K562 (cell line): ENCODE measurements at regions not wholly inside any gene's neighbourhood (a gene's known extent, or its start where the extent isn't known, plus 50 kb on each side); places are given as distances from the start of the nearest gene placed in this dataset.

Source experiments
- ATAC-seq: fragments of 200-7000 bp; cut with Tn5 transposase; 3 replicates; pipeline ENCODE4 v1.9.1; 2020; ENCODE audit warnings: moderate library complexity
- BruUV-seq: library from RNA; stranded (reverse); fragments of 400-500 nt; replicated peaks from 2 replicates; lab custom pipeline; 2021; lab: Mats Ljungman, UMichigan
- CTCF ChIA-PET: fragments of 300-600 bp; formaldehyde crosslinking; extraction: SDS; loops from one replicate; lab custom pipeline; 2021; ENCODE audit warnings: low intra/inter-chr PET ratio; lab: Yijun Ruan, JAX
- POLR2A ChIA-PET: fragments of 300-600, 350-650 bp; sonication (Branson Sonifier 250); formaldehyde crosslinking; extraction: SDS; loops from one replicate; lab custom pipeline; 2021; ENCODE audit warnings: antibody characterized with exemption, inconsistent platforms; lab: Yijun Ruan, JAX
- DNase-seq, 4 experiments: peaks; one replicate each; pipeline versions ENCODE4 v3.0.0 to v3.0.0-alpha.2; 2011 to 2018; ENCODE audit warnings: low spot score in 3 of 4, mixed read lengths in 3 of 4; ENCODE audit errors: extremely low read depth in 1 of 4
- FAIRE-seq: peaks from 2 replicates; lab custom pipeline; 2011; peaks lifted over from hg19 to GRCh38; lab: Jason Lieb, UNC
- H2AFZ ChIP-seq: 2 replicates; pipeline ENCODE4 v1.6.0; 2011; ENCODE audit warnings: low read depth, low read length, control low read depth, inconsistent platforms
- H3K27ac ChIP-seq: fragments of 200-600 bp; 3 replicates; pipeline ENCODE4 v1.8.0; 2011; ENCODE audit warnings: low read depth, mild to moderate bottlenecking, control low read depth, inconsistent platforms, low read length, moderate library complexity, mixed read lengths; ENCODE audit errors: extremely low read depth
- H3K27me3 ChIP-seq, 2 experiments: fragments of 300-600 bp in 1 of 2; 2 replicates in 1 of 2; 3 replicates in 1 of 2; pipeline versions ENCODE4 v1.6.0 to v1.8.0; 2011; ENCODE audit warnings: inconsistent platforms in 2 of 2, low read length in 2 of 2, mild to moderate bottlenecking in 1 of 2, mixed read lengths in 1 of 2, moderate library complexity in 1 of 2; ENCODE audit not compliant: control insufficient read depth in 2 of 2, insufficient read depth in 2 of 2
- H3K36me3 ChIP-seq: fragments of 300-600 bp; 3 replicates; pipeline ENCODE4 v1.8.0; 2011; ENCODE audit warnings: mild to moderate bottlenecking, low read length, inconsistent platforms; ENCODE audit not compliant: control insufficient read depth, insufficient read depth
- H3K4me1 ChIP-seq, 2 experiments: fragments of 200-600 bp in 1 of 2; replicated peaks in 1 of 2; 2 replicates in 1 of 2; 3 replicates in 1 of 2; pipeline versions ENCODE4 v1.5.1 to v1.8.0; 2011; ENCODE audit warnings: inconsistent platforms in 2 of 2, low read length in 2 of 2, mild to moderate bottlenecking in 1 of 2, mixed read lengths in 1 of 2, moderate library complexity in 1 of 2; ENCODE audit not compliant: control insufficient read depth in 2 of 2, insufficient read depth in 2 of 2
- H3K4me2 ChIP-seq: 2 replicates; pipeline ENCODE4 v1.6.1; 2011; ENCODE audit warnings: low read length, control low read depth, inconsistent platforms, mixed read lengths; ENCODE audit not compliant: insufficient read depth
- H3K4me3 ChIP-seq: fragments of 200-600 bp; sonication (generic), shearing (Covaris generic); 2 replicates; pipeline ENCODE4 v1.5.1; 2016; ENCODE audit warnings: control low read depth, inconsistent platforms
- H3K79me2 ChIP-seq: fragments of 200-600 bp; 3 replicates; pipeline ENCODE4 v1.8.0; 2011; ENCODE audit warnings: low read length, inconsistent platforms; ENCODE audit not compliant: control insufficient read depth, insufficient read depth
- H3K9ac ChIP-seq, 2 experiments: 2 replicates each; pipeline versions ENCODE4 v1.6.0 to v1.6.1; 2011; ENCODE audit warnings: low read depth in 2 of 2, low read length in 2 of 2, control low read depth in 1 of 2, inconsistent platforms in 1 of 2, mild to moderate bottlenecking in 1 of 2, mixed read lengths in 1 of 2; ENCODE audit not compliant: insufficient read depth in 1 of 2
- H3K9me1 ChIP-seq: one replicate; pipeline ENCODE4 v1.6.0; 2011; ENCODE audit warnings: inconsistent platforms, mild to moderate bottlenecking, low read length, moderate library complexity; ENCODE audit not compliant: control insufficient read depth, insufficient read depth
- H3K9me3 ChIP-seq: replicated peaks from 2 replicates; pipeline ENCODE4 v1.5.1; 2011; ENCODE audit warnings: low read depth, low read length, inconsistent platforms; ENCODE audit not compliant: control insufficient read depth, insufficient read depth
- H4K20me1 ChIP-seq: replicated peaks from 2 replicates; pipeline ENCODE4 v1.6.1; 2011; ENCODE audit warnings: low read length, inconsistent platforms, mixed read lengths; ENCODE audit not compliant: control insufficient read depth, insufficient read depth
- BRCA1 ChIP-seq, 2 experiments: fragments of 450-650 bp in 1 of 2; sonication (generic) in 1 of 2; formaldehyde crosslinking in 1 of 2; IDR thresholded peaks; 2 replicates each; pipeline versions ENCODE4 v1.5.0 to v1.6.1; 2017 to 2020; ENCODE audit warnings: mild to moderate bottlenecking in 1 of 2, missing genetic modification reagents in 1 of 2
- EGR1 ChIP-seq: fragments of 450-650 bp; conservative IDR thresholded peaks from 2 replicates; pipeline ENCODE4 v1.6.1; 2017; ENCODE audit warnings: mild to moderate bottlenecking
- ELF2 ChIP-seq: fragments of 250-450 bp; sonication (Bioruptor Pico); IDR thresholded peaks from 2 replicates; pipeline ENCODE4 v1.5.0; 2021; ENCODE audit warnings: mild to moderate bottlenecking
- FOXA1 ChIP-seq: fragments of 450-650 bp; IDR thresholded peaks from 2 replicates; pipeline ENCODE4 v1.6.1; 2016; ENCODE audit warnings: mild to moderate bottlenecking, borderline replicate concordance
- KLF1 ChIP-seq: fragments of 450-650 bp; IDR thresholded peaks from 2 replicates; pipeline ENCODE4 v1.6.1; 2016; ENCODE audit warnings: missing genetic modification characterization, missing compliant biosample characterization
- PYGO2 ChIP-seq: fragments of 450-650 bp; IDR thresholded peaks from 2 replicates; pipeline ENCODE4 v1.6.1; 2016; ENCODE audit warnings: mild to moderate bottlenecking, missing genetic modification characterization, moderate library complexity, missing compliant biosample characterization
- TARDBP ChIP-seq: fragments of 450-650 bp; IDR thresholded peaks from 2 replicates; pipeline ENCODE4 v1.6.1; 2016
- TCF3 ChIP-seq: sonication (generic); formaldehyde crosslinking; IDR thresholded peaks from 2 replicates; pipeline ENCODE4 v1.4.0; 2020; ENCODE audit warnings: mild to moderate bottlenecking, missing genetic modification reagents
- ZNF212 ChIP-seq: fragments of 450-650 bp; formaldehyde crosslinking; IDR thresholded peaks from 2 replicates; pipeline ENCODE4 v1.4.0; 2020; ENCODE audit warnings: mild to moderate bottlenecking
- ZNF217 ChIP-seq: sonication (generic); formaldehyde crosslinking; IDR thresholded peaks from 2 replicates; pipeline ENCODE4 v1.8.0; 2022; ENCODE audit warnings: mild to moderate bottlenecking, missing genetic modification reagents
- ZNF551 ChIP-seq: fragments of 250-450 bp; sonication (Bioruptor Pico); IDR thresholded peaks from 2 replicates; pipeline ENCODE4 v1.5.0; 2021; ENCODE audit warnings: mild to moderate bottlenecking, moderate library complexity
- ZNF668 ChIP-seq: fragments of 250-450 bp; sonication (Bioruptor Pico); IDR thresholded peaks from 2 replicates; pipeline ENCODE4 v1.8.0; 2022; ENCODE audit warnings: mild to moderate bottlenecking, inconsistent platforms
- whole genome bisulfite sequencing: fragments of 100-300 bp; shearing (Covaris generic); methylation state at CpG from one replicate; pipeline ENCODE4 v1.1.6; 2016; ENCODE audit warnings: low coverage, mixed read lengths; ENCODE audit not compliant: insufficient coverage; ENCODE audit errors: missing lambda C conversion rate; 5-methylcytosine and 5-hydroxymethylcytosine counted together
- in situ Hi-C: fragments of 300-500 bp; cut with MboI; formaldehyde crosslinking; loops from 4 replicates; pipeline ENCODE4 v1.15.0; 2018; ENCODE audit warnings: inconsistent platforms, mixed read lengths
- intact Hi-C: fragments of 100-400 bp; cut with micrococcal nuclease; formaldehyde crosslinking; loops from 2 replicates; pipeline ENCODE4 v1.14.2; 2022
- TF ChIP-seq, protein P1 (sequence below): fragments of 200-400 bp; formaldehyde crosslinking; IDR thresholded peaks from 2 replicates; pipeline ENCODE4 v1.6.1; 2017; ENCODE audit warnings: mild to moderate bottlenecking, low read depth, low read length, moderate library complexity
- TF ChIP-seq, protein P2 (sequence below): fragments of 250-450 bp; sonication (Bioruptor Pico); IDR thresholded peaks from 2 replicates; pipeline ENCODE4 v1.9.0; 2021; ENCODE audit warnings: mild to moderate bottlenecking, inconsistent platforms
- TF ChIP-seq, protein P3 (sequence below): IDR thresholded peaks from 2 replicates; pipeline ENCODE4 v1.6.1; 2014; ENCODE audit warnings: antibody characterized with exemption
- TF ChIP-seq, protein P4 (sequence below): fragments of 250-450 bp; sonication (Bioruptor Pico); IDR thresholded peaks from 2 replicates; pipeline ENCODE4 v1.8.0; 2021; ENCODE audit warnings: borderline replicate concordance, mild to moderate bottlenecking, moderate library complexity; ENCODE audit not compliant: poor library complexity, severe bottlenecking

DNA sequence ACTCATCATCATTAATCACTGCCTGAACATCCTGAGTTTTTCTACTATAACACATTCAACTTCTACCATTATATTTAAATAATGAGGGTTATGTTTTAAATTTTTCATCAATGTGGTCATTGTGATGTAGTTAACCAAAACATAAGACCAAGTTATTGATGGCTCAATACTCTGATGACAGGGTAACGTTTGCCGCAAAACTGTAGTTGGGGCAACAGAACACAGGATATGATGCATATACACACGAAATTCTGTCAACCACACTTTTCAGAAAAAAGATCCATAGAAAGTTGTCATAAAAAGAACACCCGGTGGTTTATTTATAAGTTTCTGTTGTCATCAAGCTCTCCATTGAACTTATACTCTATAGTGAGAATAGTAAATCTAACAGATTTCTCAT lies 121.7 kb upstream of the COL11A1 start (continued):
- TF ChIP-seq PYGO2 (tag) (no peak), ZNF551 (no peak), ZNF217 (no peak)

DNA sequence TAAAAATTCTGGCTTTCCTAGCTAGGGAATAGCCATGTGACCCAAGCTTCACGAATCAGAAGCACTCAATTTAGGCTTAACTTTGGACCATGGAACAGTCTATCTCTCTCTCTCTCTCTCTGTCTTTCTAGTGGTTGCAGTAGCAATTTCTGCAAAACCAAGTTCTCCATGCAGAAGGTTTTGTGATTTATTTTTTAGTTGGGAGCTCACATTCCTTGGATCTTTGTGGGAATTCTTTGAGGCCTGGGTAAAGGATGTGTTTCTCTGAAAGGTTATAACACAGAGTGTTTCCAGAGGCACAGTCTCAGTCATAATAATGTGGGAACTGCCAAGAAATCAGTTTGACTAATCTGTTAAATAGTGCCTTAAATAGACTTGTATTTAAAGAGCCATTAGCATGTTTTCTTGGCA lies 112.3 kb upstream of the COL11A1 start:
- in situ Hi-C loops (no loop called here), intact Hi-C loops (no loop called here)
- DNase-seq (no peak), ATAC-seq (no peak), FAIRE-seq (no peak)
- Histone ChIP-seq H3K36me3 (no peaks in the 10 kb centered on the region), H2AFZ (no peak overlapping the region), H3K79me2 (no peaks in the 10 kb centered on the region; the same call in 2 of the 3 replicates), H3K9me1 (no peaks in the 10 kb centered on the region), H3K4me1 (no peaks in the 10 kb centered on the region), H4K20me1 (no peaks in the 10 kb centered on the region), H3K9ac (no peak overlapping the region), H3K9me3 (no peaks in the 10 kb centered on the region), H3K4me2 (no peak overlapping the region), H3K27ac (no peak overlapping the region), H3K27me3 (no peaks in the 10 kb centered on the region), H3K4me3 (no peak overlapping the region)
- POLR2A ChIA-PET: no interaction called here
- 0% methylated on average over 1 of the region's 1 CpG for WGBS
- CTCF ChIA-PET: no interaction called here
- no TSS peak for BruUV-seq
- TF ChIP-seq, protein P1, sequence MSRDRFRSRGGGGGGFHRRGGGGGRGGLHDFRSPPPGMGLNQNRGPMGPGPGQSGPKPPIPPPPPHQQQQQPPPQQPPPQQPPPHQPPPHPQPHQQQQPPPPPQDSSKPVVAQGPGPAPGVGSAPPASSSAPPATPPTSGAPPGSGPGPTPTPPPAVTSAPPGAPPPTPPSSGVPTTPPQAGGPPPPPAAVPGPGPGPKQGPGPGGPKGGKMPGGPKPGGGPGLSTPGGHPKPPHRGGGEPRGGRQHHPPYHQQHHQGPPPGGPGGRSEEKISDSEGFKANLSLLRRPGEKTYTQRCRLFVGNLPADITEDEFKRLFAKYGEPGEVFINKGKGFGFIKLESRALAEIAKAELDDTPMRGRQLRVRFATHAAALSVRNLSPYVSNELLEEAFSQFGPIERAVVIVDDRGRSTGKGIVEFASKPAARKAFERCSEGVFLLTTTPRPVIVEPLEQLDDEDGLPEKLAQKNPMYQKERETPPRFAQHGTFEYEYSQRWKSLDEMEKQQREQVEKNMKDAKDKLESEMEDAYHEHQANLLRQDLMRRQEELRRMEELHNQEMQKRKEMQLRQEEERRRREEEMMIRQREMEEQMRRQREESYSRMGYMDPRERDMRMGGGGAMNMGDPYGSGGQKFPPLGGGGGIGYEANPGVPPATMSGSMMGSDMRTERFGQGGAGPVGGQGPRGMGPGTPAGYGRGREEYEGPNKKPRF: no peak
- no peak for TF ChIP-seq TARDBP
- no peak for TF ChIP-seq ZNF668
- no peak for TF ChIP-seq EGR1
- TF ChIP-seq ZNF212 (CRISPR knock-in tag): no peak
- TF ChIP-seq KLF1 (tag): no peak
- no peak for TF ChIP-seq ELF2 (CRISPR knock-in tag)
- TF ChIP-seq, protein P2, sequence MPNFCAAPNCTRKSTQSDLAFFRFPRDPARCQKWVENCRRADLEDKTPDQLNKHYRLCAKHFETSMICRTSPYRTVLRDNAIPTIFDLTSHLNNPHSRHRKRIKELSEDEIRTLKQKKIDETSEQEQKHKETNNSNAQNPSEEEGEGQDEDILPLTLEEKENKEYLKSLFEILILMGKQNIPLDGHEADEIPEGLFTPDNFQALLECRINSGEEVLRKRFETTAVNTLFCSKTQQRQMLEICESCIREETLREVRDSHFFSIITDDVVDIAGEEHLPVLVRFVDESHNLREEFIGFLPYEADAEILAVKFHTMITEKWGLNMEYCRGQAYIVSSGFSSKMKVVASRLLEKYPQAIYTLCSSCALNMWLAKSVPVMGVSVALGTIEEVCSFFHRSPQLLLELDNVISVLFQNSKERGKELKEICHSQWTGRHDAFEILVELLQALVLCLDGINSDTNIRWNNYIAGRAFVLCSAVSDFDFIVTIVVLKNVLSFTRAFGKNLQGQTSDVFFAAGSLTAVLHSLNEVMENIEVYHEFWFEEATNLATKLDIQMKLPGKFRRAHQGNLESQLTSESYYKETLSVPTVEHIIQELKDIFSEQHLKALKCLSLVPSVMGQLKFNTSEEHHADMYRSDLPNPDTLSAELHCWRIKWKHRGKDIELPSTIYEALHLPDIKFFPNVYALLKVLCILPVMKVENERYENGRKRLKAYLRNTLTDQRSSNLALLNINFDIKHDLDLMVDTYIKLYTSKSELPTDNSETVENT: no peak
- TF ChIP-seq TCF3: no peak
- TF ChIP-seq BRCA1 (IDR thresholded peaks at IDR 0.05): no peak
- TF ChIP-seq BRCA1 (CRISPR knock-in tag; IDR thresholded peaks at IDR 0.05): no peak
- TF ChIP-seq, protein P3, sequence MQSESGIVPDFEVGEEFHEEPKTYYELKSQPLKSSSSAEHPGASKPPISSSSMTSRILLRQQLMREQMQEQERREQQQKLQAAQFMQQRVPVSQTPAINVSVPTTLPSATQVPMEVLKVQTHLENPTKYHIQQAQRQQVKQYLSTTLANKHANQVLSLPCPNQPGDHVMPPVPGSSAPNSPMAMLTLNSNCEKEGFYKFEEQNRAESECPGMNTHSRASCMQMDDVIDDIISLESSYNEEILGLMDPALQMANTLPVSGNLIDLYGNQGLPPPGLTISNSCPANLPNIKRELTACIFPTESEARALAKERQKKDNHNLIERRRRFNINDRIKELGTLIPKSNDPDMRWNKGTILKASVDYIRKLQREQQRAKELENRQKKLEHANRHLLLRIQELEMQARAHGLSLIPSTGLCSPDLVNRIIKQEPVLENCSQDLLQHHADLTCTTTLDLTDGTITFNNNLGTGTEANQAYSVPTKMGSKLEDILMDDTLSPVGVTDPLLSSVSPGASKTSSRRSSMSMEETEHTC: no peak
- no peak for TF ChIP-seq FOXA1
- TF ChIP-seq, protein P4, sequence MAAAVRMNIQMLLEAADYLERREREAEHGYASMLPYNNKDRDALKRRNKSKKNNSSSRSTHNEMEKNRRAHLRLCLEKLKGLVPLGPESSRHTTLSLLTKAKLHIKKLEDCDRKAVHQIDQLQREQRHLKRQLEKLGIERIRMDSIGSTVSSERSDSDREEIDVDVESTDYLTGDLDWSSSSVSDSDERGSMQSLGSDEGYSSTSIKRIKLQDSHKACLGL (CRISPR knock-in tag): no peak
